GM08714 (cell line): ENCODE measurements at regions not wholly inside any gene's neighbourhood (a gene's known extent, or its start where the extent isn't known, plus 50 kb on each side); places are given as distances from the start of the nearest gene placed in this dataset.
"Not testable (repeated sequence)": the region's sequence is repeated elsewhere in the genome, so short reads cannot be mapped to it uniquely, and the experiment has no call there.

Experiments used
- H3K4me3 ChIP-seq: fragments of 200-500 bp; sonication (Bioruptor generic); 2 replicates; pipeline ENCODE4 v1.5.1; 2014; ENCODE audit warnings: mild to moderate bottlenecking, low read length, inconsistent platforms
- ZNF274 ChIP-seq: IDR thresholded peaks from 2 replicates; pipeline ENCODE4 v1.6.1; 2012; ENCODE audit warnings: mild to moderate bottlenecking, low read depth, low read length

DNA sequence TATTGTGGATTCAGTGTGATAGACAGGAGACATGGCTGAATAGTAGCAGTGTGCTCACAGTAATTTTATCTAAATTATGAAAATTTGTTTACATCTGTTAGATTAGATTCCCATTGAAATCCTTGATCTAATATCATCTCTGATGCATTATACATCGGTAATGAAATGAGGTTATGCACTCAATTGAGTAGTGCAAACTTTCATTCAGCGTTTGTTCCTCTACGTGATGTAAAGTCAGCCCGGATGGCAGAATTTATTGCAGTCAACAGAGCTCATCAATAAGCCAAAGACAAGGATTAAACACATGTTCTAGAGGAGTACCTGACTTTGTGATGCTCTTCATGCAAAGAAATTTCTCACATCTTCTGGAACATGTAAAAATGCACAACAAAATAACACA is 549.2 kb downstream of the GOLGA6L6 start:
- TF ChIP-seq ZNF274 = no peak
- no peak overlapping the region for H3K4me3 ChIP-seq

DNA sequence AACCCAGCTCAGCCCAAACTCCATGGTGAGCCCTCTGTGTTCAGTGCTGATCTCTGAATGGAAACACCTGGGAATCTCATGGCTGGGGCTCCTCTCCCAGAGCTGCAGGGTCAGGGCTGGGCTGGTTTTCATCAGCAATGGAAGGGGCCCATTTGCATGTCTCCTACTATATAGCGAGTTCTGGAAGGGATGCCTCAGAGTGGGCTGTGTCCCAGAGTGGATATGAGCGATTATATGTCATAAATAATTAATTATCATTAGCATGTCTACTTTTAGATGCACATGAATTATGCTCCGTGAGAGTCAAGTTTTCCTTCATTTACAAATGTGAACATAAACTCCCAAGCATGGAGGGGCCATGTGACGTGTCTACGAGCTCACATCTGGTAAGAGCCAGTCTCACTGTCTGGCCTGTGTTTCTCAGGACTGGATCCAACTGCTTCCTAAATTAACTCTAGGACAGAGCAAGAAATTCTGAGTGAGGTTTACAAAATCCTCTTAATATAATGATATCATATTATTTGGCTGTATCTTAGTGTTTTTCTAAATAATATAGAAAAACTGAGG is 553.4 kb downstream of the GOLGA6L6 start:
- no peak for TF ChIP-seq ZNF274
- no peak overlapping the region for H3K4me3 ChIP-seq

DNA sequence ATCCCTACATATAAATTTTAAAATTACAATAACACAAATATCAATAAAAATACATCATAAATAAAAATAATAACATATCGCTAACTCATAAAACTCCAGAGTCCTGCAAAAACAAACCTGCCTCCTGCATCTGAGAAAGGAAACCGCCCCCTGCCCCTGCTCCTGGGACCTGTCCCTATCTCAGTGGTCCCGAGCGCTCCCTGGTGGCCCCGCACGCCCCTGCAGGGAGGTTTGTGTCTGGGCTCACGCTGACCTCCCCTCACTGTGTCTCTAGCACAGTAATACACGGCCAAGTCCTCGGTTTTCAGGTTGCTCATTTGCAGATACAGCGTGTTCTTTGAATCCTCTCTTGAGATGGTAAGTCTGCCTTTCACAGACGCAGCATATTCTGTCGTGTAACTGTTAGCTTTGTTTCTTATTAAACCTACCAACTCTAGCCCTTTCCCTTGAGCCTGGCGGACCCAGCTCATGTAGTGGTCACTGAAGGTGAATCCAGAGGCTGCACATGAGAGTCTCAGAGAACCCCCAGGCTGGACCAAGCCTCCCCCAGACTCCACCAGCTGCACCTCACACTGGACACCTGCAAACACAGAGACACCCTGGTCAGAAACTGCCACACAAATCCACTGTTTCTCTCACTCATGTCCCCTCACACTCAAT is 554.1 kb downstream of the GOLGA6L6 start:
- H3K4me3 ChIP-seq = no peak overlapping the region
- no peak for TF ChIP-seq ZNF274

- no peak for TF ChIP-seq ZNF274
- H3K4me3 ChIP-seq = no peak overlapping the region
Measured at GRCh38 chr15:19984101-19984500, 557.5 kb downstream of the GOLGA6L6 start.

GRCh38 chr15:19974998-19975397 is 566.6 kb downstream of the GOLGA6L6 start:
- no peak for TF ChIP-seq ZNF274
- no peak overlapping the region for H3K4me3 ChIP-seq

DNA sequence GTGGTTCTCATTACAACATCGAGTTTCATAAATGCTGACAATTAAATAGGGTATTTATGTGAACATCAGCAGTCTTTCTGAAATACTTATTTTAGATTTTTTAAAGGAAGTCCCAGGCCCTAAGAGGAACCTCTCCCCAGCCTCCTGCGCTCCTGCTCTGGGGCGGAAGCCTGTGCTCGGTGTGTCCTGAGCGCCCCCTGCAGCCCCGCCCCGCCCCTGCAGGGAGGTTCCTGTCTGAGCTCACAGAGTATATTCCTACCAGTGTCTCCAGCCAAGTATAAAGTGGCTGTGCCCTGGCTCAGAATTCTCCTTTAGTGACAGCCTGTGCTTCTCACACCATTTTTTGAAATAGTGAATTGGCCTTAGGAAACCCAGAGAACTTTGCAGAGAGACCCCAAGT is 567.9 kb downstream of the GOLGA6L6 start:
- no peak overlapping the region for H3K4me3 ChIP-seq
- no peak for TF ChIP-seq ZNF274

- H3K4me3 ChIP-seq = not testable (repeated sequence)
Measured at GRCh38 chr15:19972582-19972981, 569.0 kb downstream of the GOLGA6L6 start.

DNA sequence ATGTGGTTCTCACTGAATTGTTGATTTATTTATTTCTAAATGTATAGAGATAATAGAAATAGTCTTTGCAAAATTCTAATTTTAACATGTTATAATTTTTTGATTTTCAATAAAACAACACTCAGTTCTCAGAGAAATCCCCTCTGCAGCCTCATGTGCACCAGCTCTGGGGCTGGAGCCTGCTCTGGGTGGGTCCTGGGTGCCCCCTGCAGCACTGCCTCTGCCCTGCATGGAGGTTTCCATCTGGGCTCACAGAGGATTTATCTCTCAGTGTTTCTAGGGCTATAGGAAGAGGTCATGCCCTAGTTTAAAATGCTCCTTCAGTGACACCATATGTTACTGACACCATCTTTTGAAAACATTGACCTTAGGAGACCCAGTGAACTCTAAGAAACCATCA is 576.0 kb downstream of the GOLGA6L6 start:
- not testable (repeated sequence) for H3K4me3 ChIP-seq

DNA sequence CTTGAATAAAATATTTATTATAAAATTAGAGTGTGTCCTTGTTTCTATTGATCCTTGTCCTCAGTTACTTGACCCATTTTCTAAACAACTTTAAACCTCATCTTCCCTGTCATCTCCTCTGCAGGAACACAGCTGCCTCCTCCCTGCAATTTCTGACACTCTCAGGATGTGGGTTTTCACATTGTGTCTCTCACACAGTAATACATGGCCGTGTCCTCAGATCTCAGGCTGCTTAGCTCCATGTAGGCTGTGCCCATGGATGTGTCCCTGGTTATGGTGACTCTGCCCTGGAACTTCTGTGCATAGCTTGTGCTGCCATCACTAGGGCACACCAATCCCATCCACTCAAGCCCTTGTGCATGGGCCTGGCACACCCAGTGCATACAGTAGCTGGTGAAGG is 577.1 kb downstream of the GOLGA6L6 start:
- H3K4me3 ChIP-seq = not testable (repeated sequence)

DNA sequence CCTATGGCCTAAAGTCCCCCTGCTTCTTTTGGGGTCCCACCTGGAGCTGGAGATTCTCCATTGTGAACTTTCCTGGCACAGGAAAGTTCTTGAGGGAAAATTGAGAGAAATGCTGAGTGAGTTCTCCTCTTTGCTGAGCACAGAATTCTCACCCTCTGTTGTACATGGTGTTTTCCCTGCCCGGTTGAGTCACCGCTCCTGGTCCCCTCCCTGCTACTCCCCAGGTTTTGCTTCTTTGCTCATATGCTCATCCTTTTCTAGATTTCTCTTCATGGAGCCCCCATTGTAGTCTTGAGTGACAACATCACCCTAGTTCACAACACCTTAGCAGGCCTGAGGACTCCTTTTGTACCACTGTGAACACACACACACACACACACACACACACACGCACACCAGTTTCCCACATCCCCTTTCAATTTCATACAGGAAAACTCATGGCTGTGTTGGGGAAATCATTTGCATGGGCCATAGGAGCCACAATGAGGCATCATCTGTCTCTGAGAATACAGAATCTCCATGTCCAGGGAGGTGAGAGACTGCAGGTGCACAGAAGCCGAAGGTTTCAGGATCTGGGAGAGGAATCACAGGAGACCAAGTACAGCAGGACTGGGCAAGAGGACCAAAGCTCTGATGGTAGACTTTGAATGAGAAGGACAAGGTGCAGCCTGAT is 585.3 kb downstream of the GOLGA6L6 start:
- no peak for TF ChIP-seq ZNF274
- no peak overlapping the region for H3K4me3 ChIP-seq

GRCh38 chr15:19944261-19944888 is 597.2 kb downstream of the GOLGA6L6 start:
- H3K4me3 ChIP-seq = no peak overlapping the region
- no peak for TF ChIP-seq ZNF274

DNA sequence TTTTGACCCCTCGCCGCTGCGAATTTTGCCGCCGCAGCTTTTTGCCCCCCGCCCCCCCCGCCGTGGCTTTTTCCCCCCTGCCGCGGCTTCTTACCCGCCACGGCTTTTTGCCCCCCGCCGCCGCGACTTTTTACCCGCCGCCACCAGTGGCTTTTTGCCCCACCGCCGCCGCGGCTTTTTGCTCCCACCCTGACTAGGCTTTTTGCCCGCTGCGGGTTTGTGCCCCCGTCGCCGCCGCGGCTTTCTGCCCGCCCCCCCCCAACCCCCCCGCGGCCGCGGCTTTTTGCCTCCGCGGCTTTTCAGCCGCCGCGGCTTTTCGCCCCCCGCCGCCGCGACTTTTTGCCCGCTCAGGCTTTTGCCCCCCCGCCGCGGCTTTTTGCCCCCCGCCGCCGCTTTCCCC is 598.1 kb downstream of the GOLGA6L6 start:
- no peak for TF ChIP-seq ZNF274
- H3K4me3 ChIP-seq = no peak overlapping the region

DNA sequence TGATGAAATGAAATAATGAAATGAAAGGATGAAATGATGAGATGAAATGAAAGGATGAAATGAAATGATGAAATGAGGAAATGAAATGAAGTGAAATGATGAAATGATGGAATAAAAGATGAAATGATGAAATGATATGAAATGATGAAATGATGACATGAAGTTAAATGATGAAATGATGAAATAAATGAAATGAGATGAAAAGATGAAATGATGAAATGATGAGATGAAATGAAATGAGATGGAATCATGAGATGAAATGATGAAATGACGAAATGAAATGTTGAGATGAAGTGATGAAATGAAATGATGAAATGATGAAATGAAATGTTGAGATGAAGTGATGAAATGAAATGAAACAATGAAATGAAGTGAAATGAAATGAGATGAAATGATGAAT is 638.3 kb downstream of the GOLGA6L6 start:
- H3K4me3 ChIP-seq = not testable (repeated sequence)

GRCh38 chr15:19902388-19902787 is 639.2 kb downstream of the GOLGA6L6 start:
- H3K4me3 ChIP-seq = not testable (repeated sequence)

GRCh38 chr15:19901414-19901813 is 640.2 kb downstream of the GOLGA6L6 start:
- H3K4me3 ChIP-seq = not testable (repeated sequence)
